ENCODE measurements at regions not wholly inside any gene's neighbourhood (a gene's known extent, or its start where the extent isn't known, plus 50 kb on each side); places are given as distances from the start of the nearest gene placed in this dataset.

DNA sequence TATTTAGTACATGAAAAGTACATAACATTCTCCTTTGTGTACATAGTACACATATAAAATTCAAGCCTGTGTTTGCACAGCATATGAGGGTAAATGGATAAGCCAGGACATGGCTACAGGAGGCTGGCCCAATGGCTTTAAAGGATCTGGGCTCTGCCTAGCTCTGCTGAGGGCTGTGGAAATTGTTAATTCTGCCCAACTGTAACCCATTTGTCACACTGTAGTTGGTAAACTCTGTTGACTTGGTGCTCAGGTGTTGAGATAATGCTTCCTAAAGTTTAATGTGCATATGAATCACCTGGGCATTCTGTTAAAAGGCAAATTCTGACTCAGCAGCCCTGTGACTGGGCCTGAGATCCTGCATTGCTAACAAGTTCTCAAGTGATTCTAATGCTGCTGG, 196.5 kb upstream of the ZPLD1 start (continued):
- TF ChIP-seq ZNF451 (CRISPR knock-in tag; IDR thresholded peaks at IDR 0.05) = no peak
- TF ChIP-seq, protein P1, sequence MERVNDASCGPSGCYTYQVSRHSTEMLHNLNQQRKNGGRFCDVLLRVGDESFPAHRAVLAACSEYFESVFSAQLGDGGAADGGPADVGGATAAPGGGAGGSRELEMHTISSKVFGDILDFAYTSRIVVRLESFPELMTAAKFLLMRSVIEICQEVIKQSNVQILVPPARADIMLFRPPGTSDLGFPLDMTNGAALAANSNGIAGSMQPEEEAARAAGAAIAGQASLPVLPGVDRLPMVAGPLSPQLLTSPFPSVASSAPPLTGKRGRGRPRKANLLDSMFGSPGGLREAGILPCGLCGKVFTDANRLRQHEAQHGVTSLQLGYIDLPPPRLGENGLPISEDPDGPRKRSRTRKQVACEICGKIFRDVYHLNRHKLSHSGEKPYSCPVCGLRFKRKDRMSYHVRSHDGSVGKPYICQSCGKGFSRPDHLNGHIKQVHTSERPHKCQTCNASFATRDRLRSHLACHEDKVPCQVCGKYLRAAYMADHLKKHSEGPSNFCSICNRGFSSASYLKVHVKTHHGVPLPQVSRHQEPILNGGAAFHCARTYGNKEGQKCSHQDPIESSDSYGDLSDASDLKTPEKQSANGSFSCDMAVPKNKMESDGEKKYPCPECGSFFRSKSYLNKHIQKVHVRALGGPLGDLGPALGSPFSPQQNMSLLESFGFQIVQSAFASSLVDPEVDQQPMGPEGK (CRISPR knock-in tag; IDR thresholded peaks at IDR 0.05) = no peak

DNA sequence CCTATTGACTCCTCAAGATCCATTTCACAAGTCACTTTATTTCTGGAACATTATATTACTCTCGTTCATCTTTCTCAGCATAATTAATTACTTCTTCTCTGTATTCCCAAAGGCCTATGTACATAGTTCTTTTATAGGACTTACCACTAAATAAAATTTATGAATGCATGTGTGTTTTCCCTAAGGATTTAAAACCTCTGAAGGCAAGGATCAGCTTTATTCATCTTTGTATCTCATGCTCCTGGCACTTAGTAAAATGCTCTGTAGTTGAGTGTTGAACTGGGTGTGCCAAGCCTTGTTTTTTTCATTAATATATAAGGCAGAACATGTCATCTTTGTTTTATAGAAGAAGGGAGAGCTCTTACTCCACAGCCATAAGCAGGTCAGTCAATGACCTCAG, 194.1 kb upstream of the ZPLD1 start:
- ChIA-PET CTCF (ENCODE audit: low intra/inter-chr PET ratio, low total read pairs) (no interaction called here), POLR2A (no interaction called here)
- Histone ChIP-seq H4K20me1 (ENCODE audit: insufficient read depth, low read length) (no peaks in the 10 kb centered on the region), H3K4me2 (ENCODE audit: low read depth, low read length) (no peak overlapping the region), H3K36me3 (replicated peaks in 1 of 2; ENCODE audit: control insufficient read depth in 1 of 2, insufficient read depth in 2 of 2, low read length in 2 of 2) (no peaks in the 10 kb centered on the region), H3K4me1 (ENCODE audit: insufficient read depth, low read length) (no peaks in the 10 kb centered on the region), H2AFZ (ENCODE audit: low read length) (no peak overlapping the region), H3K79me2 (ENCODE audit: insufficient read depth, low read length) (no peaks in the 10 kb centered on the region), H3K27me3 (ENCODE audit: control insufficient read depth in 1 of 2, insufficient read depth in 2 of 2, low read length in 2 of 2) (no peaks in the 10 kb centered on the region), H3K9ac (ENCODE audit: insufficient read depth, low read depth, low read length) (no peak overlapping the region), H3K27ac (ENCODE audit: extremely low read length, insufficient read depth, low read length) (no peak overlapping the region), H3K9me3 (ENCODE audit: low read length) (no peaks in the 10 kb centered on the region), H3K4me3 (replicated peaks in 1 of 3; ENCODE audit: insufficient read depth in 1 of 3, low read depth in 2 of 3, low read length in 3 of 3) (no peak overlapping the region)
- ATAC-seq (no peak), DNase-seq (ENCODE audit: low spot score) (no peak), FAIRE-seq (no peak)
- no TSS peak for BruUV-seq (replicated peaks)
- in situ Hi-C loops (cut with HindIII; ENCODE audit: extremely low pct_ligation_motif_present, low pct_unique_long_range_greater_than_20kb) (no loop called here), intact Hi-C loops (cut with micrococcal nuclease; ENCODE audit: unreplicated experiment) (no loop called here)
- 4% methylated on average over 1 of the region's 1 CpG for WGBS (ENCODE audit: low lambda C conversion rate)
- TF ChIP-seq, protein P2, sequence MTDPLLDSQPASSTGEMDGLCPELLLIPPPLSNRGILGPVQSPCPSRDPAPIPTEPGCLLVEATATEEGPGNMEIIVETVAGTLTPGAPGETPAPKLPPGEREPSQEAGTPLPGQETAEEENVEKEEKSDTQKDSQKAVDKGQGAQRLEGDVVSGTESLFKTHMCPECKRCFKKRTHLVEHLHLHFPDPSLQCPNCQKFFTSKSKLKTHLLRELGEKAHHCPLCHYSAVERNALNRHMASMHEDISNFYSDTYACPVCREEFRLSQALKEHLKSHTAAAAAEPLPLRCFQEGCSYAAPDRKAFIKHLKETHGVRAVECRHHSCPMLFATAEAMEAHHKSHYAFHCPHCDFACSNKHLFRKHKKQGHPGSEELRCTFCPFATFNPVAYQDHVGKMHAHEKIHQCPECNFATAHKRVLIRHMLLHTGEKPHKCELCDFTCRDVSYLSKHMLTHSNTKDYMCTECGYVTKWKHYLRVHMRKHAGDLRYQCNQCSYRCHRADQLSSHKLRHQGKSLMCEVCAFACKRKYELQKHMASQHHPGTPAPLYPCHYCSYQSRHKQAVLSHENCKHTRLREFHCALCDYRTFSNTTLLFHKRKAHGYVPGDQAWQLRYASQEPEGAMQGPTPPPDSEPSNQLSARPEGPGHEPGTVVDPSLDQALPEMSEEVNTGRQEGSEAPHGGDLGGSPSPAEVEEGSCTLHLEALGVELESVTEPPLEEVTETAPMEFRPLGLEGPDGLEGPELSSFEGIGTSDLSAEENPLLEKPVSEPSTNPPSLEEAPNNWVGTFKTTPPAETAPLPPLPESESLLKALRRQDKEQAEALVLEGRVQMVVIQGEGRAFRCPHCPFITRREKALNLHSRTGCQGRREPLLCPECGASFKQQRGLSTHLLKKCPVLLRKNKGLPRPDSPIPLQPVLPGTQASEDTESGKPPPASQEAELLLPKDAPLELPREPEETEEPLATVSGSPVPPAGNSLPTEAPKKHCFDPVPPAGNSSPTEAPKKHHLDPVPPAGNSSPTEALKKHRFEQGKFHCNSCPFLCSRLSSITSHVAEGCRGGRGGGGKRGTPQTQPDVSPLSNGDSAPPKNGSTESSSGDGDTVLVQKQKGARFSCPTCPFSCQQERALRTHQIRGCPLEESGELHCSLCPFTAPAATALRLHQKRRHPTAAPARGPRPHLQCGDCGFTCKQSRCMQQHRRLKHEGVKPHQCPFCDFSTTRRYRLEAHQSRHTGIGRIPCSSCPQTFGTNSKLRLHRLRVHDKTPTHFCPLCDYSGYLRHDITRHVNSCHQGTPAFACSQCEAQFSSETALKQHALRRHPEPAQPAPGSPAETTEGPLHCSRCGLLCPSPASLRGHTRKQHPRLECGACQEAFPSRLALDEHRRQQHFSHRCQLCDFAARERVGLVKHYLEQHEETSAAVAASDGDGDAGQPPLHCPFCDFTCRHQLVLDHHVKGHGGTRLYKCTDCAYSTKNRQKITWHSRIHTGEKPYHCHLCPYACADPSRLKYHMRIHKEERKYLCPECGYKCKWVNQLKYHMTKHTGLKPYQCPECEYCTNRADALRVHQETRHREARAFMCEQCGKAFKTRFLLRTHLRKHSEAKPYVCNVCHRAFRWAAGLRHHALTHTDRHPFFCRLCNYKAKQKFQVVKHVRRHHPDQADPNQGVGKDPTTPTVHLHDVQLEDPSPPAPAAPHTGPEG (CRISPR knock-in tag; IDR thresholded peaks at IDR 0.05) = no peak
- TF ChIP-seq, protein P3, sequence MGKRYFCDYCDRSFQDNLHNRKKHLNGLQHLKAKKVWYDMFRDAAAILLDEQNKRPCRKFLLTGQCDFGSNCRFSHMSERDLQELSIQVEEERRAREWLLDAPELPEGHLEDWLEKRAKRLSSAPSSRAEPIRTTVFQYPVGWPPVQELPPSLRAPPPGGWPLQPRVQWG (CRISPR knock-in tag; IDR thresholded peaks at IDR 0.05; ENCODE audit: borderline replicate concordance, low read depth) = no peak
- TF ChIP-seq, protein P4, sequence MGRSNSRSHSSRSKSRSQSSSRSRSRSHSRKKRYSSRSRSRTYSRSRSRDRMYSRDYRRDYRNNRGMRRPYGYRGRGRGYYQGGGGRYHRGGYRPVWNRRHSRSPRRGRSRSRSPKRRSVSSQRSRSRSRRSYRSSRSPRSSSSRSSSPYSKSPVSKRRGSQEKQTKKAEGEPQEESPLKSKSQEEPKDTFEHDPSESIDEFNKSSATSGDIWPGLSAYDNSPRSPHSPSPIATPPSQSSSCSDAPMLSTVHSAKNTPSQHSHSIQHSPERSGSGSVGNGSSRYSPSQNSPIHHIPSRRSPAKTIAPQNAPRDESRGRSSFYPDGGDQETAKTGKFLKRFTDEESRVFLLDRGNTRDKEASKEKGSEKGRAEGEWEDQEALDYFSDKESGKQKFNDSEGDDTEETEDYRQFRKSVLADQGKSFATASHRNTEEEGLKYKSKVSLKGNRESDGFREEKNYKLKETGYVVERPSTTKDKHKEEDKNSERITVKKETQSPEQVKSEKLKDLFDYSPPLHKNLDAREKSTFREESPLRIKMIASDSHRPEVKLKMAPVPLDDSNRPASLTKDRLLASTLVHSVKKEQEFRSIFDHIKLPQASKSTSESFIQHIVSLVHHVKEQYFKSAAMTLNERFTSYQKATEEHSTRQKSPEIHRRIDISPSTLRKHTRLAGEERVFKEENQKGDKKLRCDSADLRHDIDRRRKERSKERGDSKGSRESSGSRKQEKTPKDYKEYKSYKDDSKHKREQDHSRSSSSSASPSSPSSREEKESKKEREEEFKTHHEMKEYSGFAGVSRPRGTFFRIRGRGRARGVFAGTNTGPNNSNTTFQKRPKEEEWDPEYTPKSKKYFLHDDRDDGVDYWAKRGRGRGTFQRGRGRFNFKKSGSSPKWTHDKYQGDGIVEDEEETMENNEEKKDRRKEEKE (IDR thresholded peaks at IDR 0.05) = no peak
- TF ChIP-seq, protein P5, sequence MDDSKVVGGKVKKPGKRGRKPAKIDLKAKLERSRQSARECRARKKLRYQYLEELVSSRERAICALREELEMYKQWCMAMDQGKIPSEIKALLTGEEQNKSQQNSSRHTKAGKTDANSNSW (CRISPR knock-in tag; IDR thresholded peaks at IDR 0.05; ENCODE audit: borderline replicate concordance) = no peak
- no peak for TF ChIP-seq TP53 (CRISPR knock-in tag; conservative IDR thresholded peaks at IDR 0.05)
- no peak for TF ChIP-seq ZNF296 (CRISPR knock-in tag; conservative IDR thresholded peaks at IDR 0.05)
- no peak for TF ChIP-seq NFYB (CRISPR knock-in tag; IDR thresholded peaks at IDR 0.05)
- no peak for TF ChIP-seq IRF2 (CRISPR knock-in tag; IDR thresholded peaks at IDR 0.05)
- no peak for TF ChIP-seq ZNF143 (CRISPR knock-in tag; IDR thresholded peaks at IDR 0.05)
- TF ChIP-seq FOXJ3 (CRISPR knock-in tag; IDR thresholded peaks at IDR 0.05; ENCODE audit: borderline replicate concordance) = no peak
